CD4-positive, alpha-beta T cell (primary cell): ENCODE measurements at regions not wholly inside any gene's neighbourhood (a gene's known extent, or its start where the extent isn't known, plus 50 kb on each side); places are given as distances from the start of the nearest gene placed in this dataset.

ENCODE experiments used
- ATAC-seq: fragments of 200-7000 bp; cut with Tn5 transposase; one replicate; pipeline ENCODE4 v1.10.0; 2022; ENCODE audit warnings: mild to moderate bottlenecking; ENCODE audit not compliant: poor library complexity
- CTCF ChIA-PET: fragments of 350-600 bp; sonication (Branson Sonifier 250); formaldehyde crosslinking; loops from one replicate; lab custom pipeline; 2021; ENCODE audit warnings: antibody characterized with exemption, inconsistent platforms; lab: Charles Lee
- POLR2A ChIA-PET: fragments of 350-600 bp; sonication (Branson Sonifier 250); formaldehyde crosslinking; loops from one replicate; lab custom pipeline; 2021; ENCODE audit warnings: antibody characterized with exemption, inconsistent platforms; lab: Charles Lee
- DNase-seq, 14 experiments: peaks; one replicate each; pipeline ENCODE4 v3.0.0-alpha.2; 2013 to 2020; ENCODE audit warnings: mixed read lengths in 2 of 14
- H3K27ac ChIP-seq, 2 donors: one replicate each; pipeline versions ENCODE4 v1.5.1 to v1.7.0; 2013; ENCODE audit warnings: low read length in 2 of 2, low read depth in 1 of 2, mild to moderate bottlenecking in 1 of 2
- H3K27me3 ChIP-seq, 2 experiments: 1 replicate in 1 of 2; 2 replicates in 1 of 2; pipeline versions ENCODE4 v1.6.1 to v1.7.0; 2013; ENCODE audit warnings: low read length in 2 of 2, control low read depth in 1 of 2, mild to moderate bottlenecking in 1 of 2, moderate library complexity in 1 of 2; ENCODE audit not compliant: insufficient read depth in 2 of 2, control insufficient read depth in 1 of 2
- H3K36me3 ChIP-seq: one replicate; pipeline ENCODE4 v1.6.1; 2013; ENCODE audit warnings: low read length, control low read depth; ENCODE audit not compliant: insufficient read depth
- H3K4me1 ChIP-seq: one replicate; pipeline ENCODE4 v1.6.1; 2013; ENCODE audit warnings: low read length, control low read depth; ENCODE audit not compliant: insufficient read depth
- H3K4me3 ChIP-seq: one replicate; pipeline ENCODE4 v1.5.1; 2013; ENCODE audit warnings: mild to moderate bottlenecking, low read length, moderate library complexity
- H3K9me3 ChIP-seq, 2 experiments: 1 replicate in 1 of 2; 2 replicates in 1 of 2; pipeline versions ENCODE4 v1.6.1 to v1.7.0; 2013; ENCODE audit warnings: low read length in 2 of 2, mild to moderate bottlenecking in 2 of 2, control low read depth in 1 of 2, moderate library complexity in 1 of 2; ENCODE audit not compliant: control insufficient read depth in 1 of 2, insufficient read depth in 1 of 2
- H3K27ac Mint-ChIP-seq: one replicate; pipeline ENCODE4 v1.8.0; 2020; ENCODE audit warnings: mixed read lengths
- H3K27me3 Mint-ChIP-seq: one replicate; pipeline ENCODE4 v1.8.0; 2021; ENCODE audit warnings: mixed read lengths
- H3K36me3 Mint-ChIP-seq: one replicate; pipeline ENCODE4 v1.8.0; 2021; ENCODE audit warnings: low read depth, mixed read lengths
- H3K4me1 Mint-ChIP-seq: one replicate; pipeline ENCODE4 v1.8.0; 2021; ENCODE audit warnings: low read depth, mixed read lengths
- H3K4me3 Mint-ChIP-seq: one replicate; pipeline ENCODE4 v1.8.0; 2020; ENCODE audit warnings: mild to moderate bottlenecking, mixed read lengths
- H3K9me3 Mint-ChIP-seq: one replicate; pipeline ENCODE4 v1.8.0; 2020; ENCODE audit warnings: mixed read lengths
- intact Hi-C, 2 experiments: fragments of 100-400 bp; cut with DNase I in 1 of 2; cut with micrococcal nuclease in 1 of 2; formaldehyde crosslinking; loops; one replicate each; pipeline versions ENCODE4 v1.15.1 to v1.9.0; 2023 to 2025; cut with DNase I, micrococcal nuclease
- TF ChIP-seq, protein P1 (sequence below): fragments of 200-600 bp; IDR thresholded peaks from one replicate; pipeline ENCODE4 v1.8.0; 2022; ENCODE audit warnings: antibody characterized with exemption, mild to moderate bottlenecking

DNA sequence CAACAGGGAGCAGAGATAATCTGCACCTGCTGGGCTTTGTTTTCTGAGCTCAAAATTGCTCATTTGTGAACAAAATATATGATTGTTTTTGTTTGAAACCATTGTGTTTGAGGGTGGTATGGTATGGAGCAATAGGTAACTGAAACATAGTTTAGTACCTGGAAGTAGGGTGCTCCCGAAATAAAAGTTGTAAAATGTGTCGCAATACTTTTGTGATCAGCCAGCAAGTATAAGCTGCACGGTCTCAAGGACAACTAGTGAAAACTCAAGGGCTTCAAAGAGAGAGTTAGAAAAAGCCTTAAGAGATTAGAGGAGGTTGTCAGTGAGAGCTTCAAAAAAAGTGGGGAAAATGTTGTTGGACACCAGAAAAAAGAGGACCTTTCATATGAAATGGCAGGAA is 579.8 kb upstream of the POU3F2 start:
- Histone ChIP-seq H3K4me3 (no peak overlapping the region), H3K9me3 (no peaks in the 10 kb centered on the region), H3K27ac (no peak overlapping the region), H3K27me3 (no peaks in the 10 kb centered on the region), H3K36me3 (no peaks in the 10 kb centered on the region), H3K4me1 (no peaks in the 10 kb centered on the region)
- CTCF ChIA-PET: no interaction called here
- H3K27ac Mint-ChIP-seq: no peak overlapping the region
- ATAC-seq (no peak), DNase-seq (no peak)
- TF ChIP-seq, protein P1, sequence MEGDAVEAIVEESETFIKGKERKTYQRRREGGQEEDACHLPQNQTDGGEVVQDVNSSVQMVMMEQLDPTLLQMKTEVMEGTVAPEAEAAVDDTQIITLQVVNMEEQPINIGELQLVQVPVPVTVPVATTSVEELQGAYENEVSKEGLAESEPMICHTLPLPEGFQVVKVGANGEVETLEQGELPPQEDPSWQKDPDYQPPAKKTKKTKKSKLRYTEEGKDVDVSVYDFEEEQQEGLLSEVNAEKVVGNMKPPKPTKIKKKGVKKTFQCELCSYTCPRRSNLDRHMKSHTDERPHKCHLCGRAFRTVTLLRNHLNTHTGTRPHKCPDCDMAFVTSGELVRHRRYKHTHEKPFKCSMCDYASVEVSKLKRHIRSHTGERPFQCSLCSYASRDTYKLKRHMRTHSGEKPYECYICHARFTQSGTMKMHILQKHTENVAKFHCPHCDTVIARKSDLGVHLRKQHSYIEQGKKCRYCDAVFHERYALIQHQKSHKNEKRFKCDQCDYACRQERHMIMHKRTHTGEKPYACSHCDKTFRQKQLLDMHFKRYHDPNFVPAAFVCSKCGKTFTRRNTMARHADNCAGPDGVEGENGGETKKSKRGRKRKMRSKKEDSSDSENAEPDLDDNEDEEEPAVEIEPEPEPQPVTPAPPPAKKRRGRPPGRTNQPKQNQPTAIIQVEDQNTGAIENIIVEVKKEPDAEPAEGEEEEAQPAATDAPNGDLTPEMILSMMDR: no peak
- H3K27me3 Mint-ChIP-seq: no peaks in the 10 kb centered on the region
- no peaks in the 10 kb centered on the region for H3K4me1 Mint-ChIP-seq
- no peak overlapping the region for H3K4me3 Mint-ChIP-seq
- H3K36me3 Mint-ChIP-seq: no peaks in the 10 kb centered on the region
- POLR2A ChIA-PET: no interaction called here
- peaks cover 2% of the 10 kb centered on the region for H3K9me3 Mint-ChIP-seq
- intact Hi-C loops: no loop called here

DNA sequence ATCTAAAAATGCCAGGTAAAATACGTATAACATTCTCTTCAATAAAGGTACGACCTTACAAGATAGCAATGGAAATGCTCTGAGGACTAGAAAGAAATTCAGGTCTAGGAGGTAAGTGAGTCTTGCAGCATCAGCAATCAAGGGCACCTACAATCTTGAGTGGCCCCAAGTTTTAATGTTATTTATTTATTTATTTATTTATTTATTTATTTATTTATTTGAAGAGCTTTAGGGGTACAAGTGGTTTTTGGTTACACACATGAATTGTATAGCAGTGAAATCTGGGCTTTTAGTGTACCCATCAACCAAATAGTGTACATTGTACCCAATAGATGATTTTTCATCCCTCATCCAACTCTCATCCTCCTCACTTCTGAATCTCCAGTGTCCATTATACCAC is 574.0 kb upstream of the POU3F2 start:
- no peaks in the 10 kb centered on the region for H3K27me3 Mint-ChIP-seq
- Histone ChIP-seq H3K27ac (no peak overlapping the region), H3K36me3 (no peaks in the 10 kb centered on the region), H3K27me3 (no peaks in the 10 kb centered on the region), H3K4me1 (no peaks in the 10 kb centered on the region), H3K9me3 (no peaks in the 10 kb centered on the region), H3K4me3 (no peak overlapping the region)
- intact Hi-C loops: no loop called here
- POLR2A ChIA-PET: no interaction called here
- no peak overlapping the region for H3K27ac Mint-ChIP-seq
- CTCF ChIA-PET: no interaction called here
- H3K4me1 Mint-ChIP-seq: no peaks in the 10 kb centered on the region
- TF ChIP-seq, protein P1: no peak
- no peak for DNase-seq
- ATAC-seq: no peak
- H3K36me3 Mint-ChIP-seq: no peaks in the 10 kb centered on the region
- H3K9me3 Mint-ChIP-seq: peaks cover 2% of the 10 kb centered on the region
- H3K4me3 Mint-ChIP-seq: no peak overlapping the region

DNA sequence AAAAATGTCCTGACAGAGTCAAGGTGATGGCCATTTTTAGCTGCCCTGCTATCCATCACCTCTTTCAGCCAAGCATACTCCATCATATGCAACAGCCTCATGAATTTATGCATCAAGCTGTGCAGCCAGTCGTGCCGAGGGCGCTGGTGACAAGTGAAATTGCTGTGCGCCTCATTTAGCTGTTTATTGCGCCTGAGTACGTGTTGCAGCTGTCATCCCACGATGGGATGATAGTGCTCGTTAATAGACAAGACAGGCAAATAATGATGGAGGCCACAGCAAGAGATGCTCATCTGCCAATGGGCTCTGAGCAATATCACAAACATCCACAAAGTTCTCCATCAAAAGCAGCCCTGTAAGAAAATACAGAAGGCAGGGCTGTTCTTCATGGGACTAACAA is 562.3 kb upstream of the POU3F2 start:
- Mint-ChIP-seq H3K27me3 (no peaks in the 10 kb centered on the region), H3K27ac (no peak overlapping the region), H3K4me3 (no peak overlapping the region), H3K4me1 (no peaks in the 10 kb centered on the region), H3K36me3 (no peaks in the 10 kb centered on the region), H3K9me3 (no peaks in the 10 kb centered on the region)
- Histone ChIP-seq H3K27ac (no peak overlapping the region), H3K4me3 (no peak overlapping the region), H3K36me3 (no peaks in the 10 kb centered on the region), H3K9me3 (peaks cover 0 to 4% of the 10 kb centered on the region in 2 experiments), H3K27me3 (no peaks in the 10 kb centered on the region), H3K4me1 (no peaks in the 10 kb centered on the region)
- DNase-seq (no peak), ATAC-seq (no peak)
- TF ChIP-seq, protein P1: no peak
- intact Hi-C loops: no loop called here
- POLR2A ChIA-PET: no interaction called here
- CTCF ChIA-PET: no interaction called here
